Astrocyte (in vitro differentiated cells and primary cell): ENCODE measurements at regions not wholly inside any gene's neighbourhood (a gene's known extent, or its start where the extent isn't known, plus 50 kb on each side); places are given as distances from the start of the nearest gene placed in this dataset.

Experiments
- CTCF ChIP-seq: IDR thresholded peaks from 2 replicates; pipeline ENCODE4 v1.5.1; 2011; ENCODE audit warnings: low read depth, mild to moderate bottlenecking, inconsistent platforms, low read length, moderate library complexity; ENCODE audit not compliant: insufficient read depth
- EZH2 ChIP-seq: IDR thresholded peaks from 2 replicates; pipeline ENCODE4 v1.6.1; 2012; ENCODE audit warnings: mild to moderate bottlenecking, low read length, inconsistent platforms; ENCODE audit not compliant: insufficient read depth

GRCh38 chr13:26476111-26476781 is 81.2 kb upstream of the WASF3 start:
- TF ChIP-seq CTCF (no peak), EZH2 (no peak)
